H9 (cell line): ENCODE measurements at regions not wholly inside any gene's neighbourhood (a gene's known extent, or its start where the extent isn't known, plus 50 kb on each side); places are given as distances from the start of the nearest gene placed in this dataset.

Experiments
- DNase-seq: peaks from one replicate; pipeline ENCODE4 v3.0.0-alpha.2; 2017
- H2AFZ ChIP-seq: one replicate; pipeline ENCODE4 v1.6.1; 2013; ENCODE audit warnings: mild to moderate bottlenecking, low read length, control low read depth, moderate library complexity
- H2AK5ac ChIP-seq: 2 replicates; pipeline ENCODE4 v1.6.1; 2013; ENCODE audit warnings: low read length, control low read depth, mixed read lengths; ENCODE audit not compliant: insufficient read length
- H2BK120ac ChIP-seq: one replicate; pipeline ENCODE4 v1.6.1; 2013; ENCODE audit warnings: low read depth, mild to moderate bottlenecking, low read length, control low read depth, inconsistent platforms; ENCODE audit not compliant: poor library complexity, severe bottlenecking
- H2BK12ac ChIP-seq: 2 replicates; pipeline ENCODE4 v1.6.1; 2013; ENCODE audit warnings: low read length, control low read depth, mixed read lengths, low read depth; ENCODE audit not compliant: insufficient read length
- H2BK15ac ChIP-seq: 2 replicates; pipeline ENCODE4 v1.6.1; 2013; ENCODE audit warnings: low read depth, low read length, control low read depth
- H2BK20ac ChIP-seq: one replicate; pipeline ENCODE4 v1.6.1; 2013; ENCODE audit warnings: low read depth, mild to moderate bottlenecking, low read length, control low read depth, inconsistent platforms; ENCODE audit not compliant: poor library complexity, severe bottlenecking
- H2BK5ac ChIP-seq: 2 replicates; pipeline ENCODE4 v1.6.1; 2013; ENCODE audit warnings: low read length, control low read depth, mixed read lengths; ENCODE audit not compliant: insufficient read length
- H3K14ac ChIP-seq: 2 replicates; pipeline ENCODE4 v1.6.1; 2013; ENCODE audit warnings: low read length, control low read depth; ENCODE audit not compliant: insufficient read depth
- H3K18ac ChIP-seq: 2 replicates; pipeline ENCODE4 v1.6.1; 2013; ENCODE audit warnings: low read depth, mild to moderate bottlenecking, mixed read lengths, low read length, control low read depth; ENCODE audit not compliant: insufficient read length
- H3K23ac ChIP-seq: 2 replicates; pipeline ENCODE4 v1.6.1; 2013; ENCODE audit warnings: low read length, control low read depth, mixed read lengths, low read depth; ENCODE audit not compliant: insufficient read length
- H3K23me2 ChIP-seq: 2 replicates; pipeline ENCODE4 v1.6.1; 2013; ENCODE audit warnings: low read depth, mild to moderate bottlenecking, mixed read lengths, low read length, control low read depth; ENCODE audit not compliant: insufficient read length, poor library complexity, severe bottlenecking
- H3K27ac ChIP-seq: 2 replicates; pipeline ENCODE4 v1.5.1; 2013; ENCODE audit warnings: low read length, control low read depth, mixed read lengths, low read depth; ENCODE audit not compliant: insufficient read length
- H3K27me3 ChIP-seq: 2 replicates; pipeline ENCODE4 v1.6.1; 2013; ENCODE audit warnings: low read length, control low read depth, inconsistent platforms; ENCODE audit not compliant: insufficient read depth
- H3K4ac ChIP-seq: 2 replicates; pipeline ENCODE4 v1.6.1; 2013; ENCODE audit warnings: low read depth, mild to moderate bottlenecking, control low read depth, inconsistent platforms, low read length, moderate library complexity
- H3K4me1 ChIP-seq: 2 replicates; pipeline ENCODE4 v1.6.1; 2013; ENCODE audit warnings: low read length, control low read depth, inconsistent platforms; ENCODE audit not compliant: insufficient read depth
- H3K4me2 ChIP-seq: 2 replicates; pipeline ENCODE4 v1.6.1; 2013; ENCODE audit warnings: low read length, control low read depth, mixed read lengths; ENCODE audit not compliant: insufficient read length, insufficient read depth
- H3K56ac ChIP-seq: 2 replicates; pipeline ENCODE4 v1.6.1; 2013; ENCODE audit warnings: low read depth, mild to moderate bottlenecking, mixed read lengths, low read length, control low read depth; ENCODE audit not compliant: insufficient read length
- H3K79me1 ChIP-seq: 2 replicates; pipeline ENCODE4 v1.6.1; 2013; ENCODE audit warnings: low read depth, mild to moderate bottlenecking, moderate library complexity, low read length, control low read depth, inconsistent platforms; ENCODE audit not compliant: insufficient read depth, poor library complexity, severe bottlenecking
- H3K79me2 ChIP-seq: 2 replicates; pipeline ENCODE4 v1.6.1; 2013; ENCODE audit warnings: low read length, control low read depth, inconsistent platforms; ENCODE audit not compliant: insufficient read depth
- H3K9ac ChIP-seq: 2 replicates; pipeline ENCODE4 v1.6.1; 2013; ENCODE audit warnings: low read length, control low read depth, mixed read lengths; ENCODE audit not compliant: insufficient read length; ENCODE audit errors: extremely low read depth
- H3K9me3 ChIP-seq: one replicate; pipeline ENCODE4 v1.6.1; 2013; ENCODE audit warnings: low read depth, low read length, inconsistent platforms; ENCODE audit not compliant: control insufficient read depth
- H3T11ph ChIP-seq: one replicate; pipeline ENCODE4 v1.6.1; 2013; ENCODE audit warnings: mild to moderate bottlenecking, low read length, control low read depth, inconsistent platforms
- H4K20me1 ChIP-seq: one replicate; pipeline ENCODE4 v1.6.1; 2013; ENCODE audit not compliant: control insufficient read depth, insufficient read length, insufficient read depth
- H4K5ac ChIP-seq: 2 replicates; pipeline ENCODE4 v1.6.1; 2013; ENCODE audit warnings: low read depth, mild to moderate bottlenecking, mixed read lengths, low read length, control low read depth; ENCODE audit not compliant: insufficient read length
- H4K8ac ChIP-seq: replicated peaks from 2 replicates; pipeline ENCODE4 v1.6.1; 2013; ENCODE audit warnings: low read length, control low read depth, mixed read lengths, low read depth; ENCODE audit not compliant: insufficient read length
- H4K91ac ChIP-seq: 2 replicates; pipeline ENCODE4 v1.6.1; 2013; ENCODE audit warnings: low read depth, mild to moderate bottlenecking, moderate library complexity, mixed read lengths, low read length, control low read depth; ENCODE audit not compliant: insufficient read length
- H3K27ac Mint-ChIP-seq, 3 experiments: 2 replicates in 2 of 3; 3 replicates in 1 of 3; pipeline ENCODE4 v1.8.0; 2020 to 2021; ENCODE audit warnings: mixed read lengths in 3 of 3, mild to moderate bottlenecking in 1 of 3, moderate library complexity in 1 of 3
- H3K27me3 Mint-ChIP-seq: 2 replicates; pipeline ENCODE4 v1.8.0; 2021; ENCODE audit warnings: low read depth, mild to moderate bottlenecking, moderate library complexity, mixed read lengths
- H3K36me3 Mint-ChIP-seq, 3 experiments: 2 replicates in 2 of 3; 3 replicates in 1 of 3; pipeline ENCODE4 v1.8.0; 2020 to 2021; ENCODE audit warnings: low read depth in 3 of 3, mixed read lengths in 3 of 3; ENCODE audit not compliant: insufficient read depth in 1 of 3
- H3K4me1 Mint-ChIP-seq, 2 experiments: 2 replicates each; pipeline ENCODE4 v1.8.0; 2020; ENCODE audit warnings: mixed read lengths in 2 of 2
- H3K4me3 Mint-ChIP-seq, 2 experiments: 2 replicates in 1 of 2; 3 replicates in 1 of 2; pipeline ENCODE4 v1.8.0; 2020 to 2021; ENCODE audit warnings: mild to moderate bottlenecking in 2 of 2, mixed read lengths in 2 of 2, moderate library complexity in 1 of 2
- H3K9me3 Mint-ChIP-seq, 2 experiments: 2 replicates in 1 of 2; 3 replicates in 1 of 2; pipeline ENCODE4 v1.8.0; 2020; ENCODE audit warnings: mild to moderate bottlenecking in 2 of 2, mixed read lengths in 2 of 2, moderate library complexity in 1 of 2
- CTCF ChIP-seq: fragments of 200-600 bp; sonication (generic); conservative IDR thresholded peaks from 3 replicates; pipeline ENCODE4 v1.8.0; 2021; ENCODE audit warnings: antibody characterized with exemption, mild to moderate bottlenecking
- WGBS: extraction: QIAGEN DNeasy Blood & Tissue Kit; methylation state at CpG from one replicate; pipeline ENCODE4 v1.1.7; 2013; ENCODE audit warnings: missing lambda C conversion rate, low lambda C conversion rate, mixed read lengths; ENCODE audit not compliant: insufficient read length; ENCODE audit errors: extremely low coverage; 5-methylcytosine and 5-hydroxymethylcytosine counted together

- H2BK5ac ChIP-seq = no peak overlapping the region
- H2BK12ac ChIP-seq = no peak overlapping the region
- H3K4ac ChIP-seq = no peak overlapping the region
- no peaks in the 10 kb centered on the region for H3K79me2 ChIP-seq
- Mint-ChIP-seq H3K4me1 (no peaks in the 10 kb centered on the region), H3K27me3 (peaks cover 4% of the 10 kb centered on the region), H3K9me3 (peaks cover 90 to 95% of the 10 kb centered on the region in 2 experiments), H3K4me3 (no peak overlapping the region), H3K27ac (no peak overlapping the region), H3K36me3 (peaks cover 0 to 20% (median 4%) of the 10 kb centered on the region in 3 experiments; a peak in 5 of 7 replicates)
- no peak overlapping the region for H3K27ac ChIP-seq
- no peak overlapping the region for H2BK120ac ChIP-seq
- H2AFZ ChIP-seq = no peak overlapping the region
- no peak overlapping the region for H4K8ac ChIP-seq
- no peaks in the 10 kb centered on the region for H4K20me1 ChIP-seq
- no peak overlapping the region for H3K56ac ChIP-seq
- no CpG with 5 or more reads among the region's 7 CpGs for WGBS
- H3K23me2 ChIP-seq = no peaks in the 10 kb centered on the region
- no peaks in the 10 kb centered on the region for H3K4me1 ChIP-seq
- no peak overlapping the region for H2AK5ac ChIP-seq
- H4K5ac ChIP-seq = no peak overlapping the region
- no peak for TF ChIP-seq CTCF
- no peaks in the 10 kb centered on the region for H3K79me1 ChIP-seq
- DNase-seq = peak; percentile 2
- no peaks in the 10 kb centered on the region for H3K27me3 ChIP-seq
- H3K9me3 ChIP-seq = peaks cover 99% of the 10 kb centered on the region
- H3K14ac ChIP-seq = no peak overlapping the region
- no peak overlapping the region for H3K9ac ChIP-seq
- H3K23ac ChIP-seq = no peak overlapping the region
- H2BK20ac ChIP-seq = no peak overlapping the region
- no peak overlapping the region for H4K91ac ChIP-seq
- H3K18ac ChIP-seq = no peak overlapping the region
- no peak overlapping the region for H3K4me2 ChIP-seq
- H3T11ph ChIP-seq = no peak overlapping the region
- H2BK15ac ChIP-seq = no peak overlapping the region
Observed at GRCh38 chr14:105933238-105933637, 406.9 kb downstream of the TMEM121 start.
